ENCODE measurements at regions not wholly inside any gene's neighbourhood (a gene's known extent, or its start where the extent isn't known, plus 50 kb on each side); places are given as distances from the start of the nearest gene placed in this dataset.
"Not testable (repeated sequence)": the region's sequence is repeated elsewhere in the genome, so short reads cannot be mapped to it uniquely, and the experiment has no call there.

DNA sequence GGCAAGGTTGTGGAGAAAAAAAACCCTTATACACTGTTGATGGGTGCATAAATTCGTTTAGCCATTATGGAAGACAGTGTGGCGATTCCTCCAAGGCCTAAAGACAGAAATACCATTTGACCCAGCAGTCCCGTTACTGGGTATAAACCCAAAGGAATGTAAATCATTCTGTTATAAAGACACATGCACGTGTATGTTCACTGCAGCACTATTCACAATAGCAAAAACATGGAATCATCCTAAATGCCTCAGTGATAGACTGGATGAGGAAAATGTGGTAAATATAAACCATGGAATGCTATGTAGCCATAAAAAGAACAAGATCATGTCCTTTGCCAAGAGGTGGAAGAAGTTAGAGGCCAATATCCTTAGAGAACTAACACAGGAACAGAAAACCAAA, 119.9 kb upstream of the PRR16 start:
- no peak for DNase-seq (ENCODE audit: low spot score)

DNA sequence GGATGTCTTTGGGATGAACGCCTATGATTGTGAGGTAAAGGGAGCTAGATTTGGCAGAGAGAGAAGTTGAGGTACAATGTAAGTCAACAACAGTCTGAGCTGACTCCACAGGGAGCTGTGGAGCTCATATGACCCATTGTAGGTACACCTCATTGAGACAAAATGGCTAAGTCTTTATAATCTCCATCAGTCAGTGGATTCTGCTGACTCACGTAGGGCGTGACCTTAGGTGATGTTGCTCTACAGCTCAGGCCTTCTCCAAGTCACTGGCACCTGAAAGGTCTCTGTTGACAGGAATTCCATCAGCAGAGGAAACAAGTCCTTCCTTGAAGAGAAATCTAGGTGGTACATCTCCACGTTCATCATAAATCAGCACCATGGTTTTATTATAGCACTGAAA, 118.2 kb upstream of the PRR16 start:
- no peak for DNase-seq (ENCODE audit: low spot score)

DNA sequence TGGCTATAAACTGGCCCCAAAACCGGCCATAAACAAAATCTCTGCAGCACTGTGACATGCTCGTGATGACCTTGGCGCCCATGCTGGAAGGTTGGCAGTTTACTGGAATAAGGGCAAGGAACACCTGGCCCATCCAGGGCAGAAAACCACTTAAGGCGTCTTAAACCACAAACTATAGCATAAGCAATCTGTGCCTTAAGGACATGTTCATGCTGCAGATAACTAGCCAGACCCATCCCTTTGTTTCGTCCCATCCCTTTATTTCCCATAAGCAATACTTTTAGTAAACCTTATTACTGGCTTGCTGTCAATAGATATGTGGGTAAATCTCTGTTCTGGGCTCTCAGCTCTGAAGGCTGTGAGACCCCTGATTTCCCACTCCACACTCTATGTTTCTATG, 113.0 kb upstream of the PRR16 start:
- DNase-seq (ENCODE audit: low spot score): not testable (repeated sequence)

- DNase-seq (ENCODE audit: low spot score): no peak
These were observed 110.0 kb upstream of the PRR16 start for GRCh38 chr5:120354126-120354525.

DNA sequence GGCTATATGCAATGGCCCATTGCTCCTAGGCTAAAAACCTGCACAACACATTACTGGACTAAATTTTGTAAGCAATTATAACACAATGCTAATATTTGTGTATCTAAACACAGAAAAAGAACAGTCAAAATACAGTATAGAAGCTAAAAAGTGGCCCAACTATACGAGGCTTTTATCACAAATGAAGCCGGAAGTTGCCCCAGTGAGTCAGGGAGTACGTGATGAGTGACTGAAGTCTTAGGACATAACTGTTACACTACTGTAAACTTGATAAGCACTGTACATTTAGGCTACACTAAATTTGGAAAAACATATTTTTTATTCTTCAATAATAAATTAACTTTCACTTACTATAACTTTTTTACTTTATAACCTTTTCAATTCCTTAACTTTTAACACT, 105.2 kb upstream of the PRR16 start:
- no peak for DNase-seq (ENCODE audit: low spot score)

DNA sequence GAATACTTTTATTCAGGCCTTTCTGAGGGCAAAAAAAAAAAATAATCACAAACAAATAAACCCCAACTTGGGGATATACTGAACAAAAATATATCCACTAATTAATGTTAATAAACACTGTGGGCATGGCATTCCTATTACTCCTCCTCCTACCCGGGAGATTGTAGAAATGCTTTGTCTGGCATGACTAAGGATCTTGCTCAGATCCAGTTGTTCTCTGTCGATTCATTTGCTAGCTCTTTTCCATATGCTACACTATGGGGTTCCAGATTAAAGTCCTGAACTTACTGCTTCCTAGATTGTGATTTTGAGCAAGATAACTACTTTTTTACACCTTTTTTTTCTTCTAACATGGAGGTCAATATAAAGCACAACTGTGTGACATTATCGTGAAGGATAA, 102.2 kb upstream of the PRR16 start:
- DNase-seq (ENCODE audit: low spot score): no peak

- no peak for DNase-seq (ENCODE audit: low spot score)
These were observed 101.7 kb upstream of the PRR16 start for GRCh38 chr5:120362426-120362825.

GRCh38 chr5:120365656-120366446, 98.2 kb upstream of the PRR16 start:
- DNase-seq (ENCODE audit: low spot score): no peak

GRCh38 chr5:120367896-120368634, 96.0 kb upstream of the PRR16 start:
- no peak for DNase-seq (ENCODE audit: low spot score)

GRCh38 chr5:120368923-120369715, 95.0 kb upstream of the PRR16 start:
- no peak for DNase-seq (ENCODE audit: low spot score)

GRCh38 chr5:120372899-120373298, 91.2 kb upstream of the PRR16 start:
- DNase-seq (ENCODE audit: low spot score): no peak

- no peak for DNase-seq (ENCODE audit: low spot score)
These were observed 88.9 kb upstream of the PRR16 start for GRCh38 chr5:120375248-120375647.

- DNase-seq (ENCODE audit: low spot score): no peak
These were observed 83.5 kb upstream of the PRR16 start for GRCh38 chr5:120380644-120381043.

DNA sequence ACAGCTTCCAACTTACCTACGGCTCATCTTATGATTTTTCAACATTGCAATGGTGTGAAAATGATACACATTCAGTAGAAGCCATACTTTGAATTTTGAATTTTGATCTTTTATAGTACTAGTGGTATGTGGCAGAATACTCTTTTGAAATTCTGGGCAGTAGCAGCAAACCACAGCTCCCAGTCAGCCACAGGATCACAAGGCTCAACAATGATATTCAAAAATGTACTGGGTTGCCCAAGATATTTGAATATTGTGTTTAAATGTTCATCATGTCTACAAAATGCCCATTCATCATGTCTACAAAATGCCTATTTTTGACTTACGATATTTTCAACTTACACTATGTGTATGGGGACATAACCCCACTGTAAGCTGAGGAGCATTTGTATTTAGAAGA, 81.3 kb upstream of the PRR16 start:
- DNase-seq (ENCODE audit: low spot score): no peak

DNA sequence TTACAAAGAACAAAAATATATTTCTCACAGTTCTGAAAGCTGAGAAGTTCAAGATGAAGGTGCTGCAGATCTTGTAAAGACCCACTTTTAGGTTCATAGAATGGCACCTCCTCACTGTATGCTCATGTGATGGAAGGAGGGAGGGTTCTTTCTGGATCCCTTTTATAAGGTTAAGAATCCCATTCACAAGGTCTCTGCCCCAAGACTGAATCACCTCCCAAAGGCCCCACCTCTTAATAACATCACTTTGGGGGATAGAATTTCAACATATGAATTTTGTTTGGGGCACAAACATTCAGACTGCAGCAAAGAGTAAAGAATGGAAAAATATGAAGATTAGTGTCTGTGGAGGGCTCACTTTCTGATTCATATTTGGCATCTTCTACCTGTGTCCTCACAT, 77.1 kb upstream of the PRR16 start:
- no peak for DNase-seq (ENCODE audit: low spot score)

DNA sequence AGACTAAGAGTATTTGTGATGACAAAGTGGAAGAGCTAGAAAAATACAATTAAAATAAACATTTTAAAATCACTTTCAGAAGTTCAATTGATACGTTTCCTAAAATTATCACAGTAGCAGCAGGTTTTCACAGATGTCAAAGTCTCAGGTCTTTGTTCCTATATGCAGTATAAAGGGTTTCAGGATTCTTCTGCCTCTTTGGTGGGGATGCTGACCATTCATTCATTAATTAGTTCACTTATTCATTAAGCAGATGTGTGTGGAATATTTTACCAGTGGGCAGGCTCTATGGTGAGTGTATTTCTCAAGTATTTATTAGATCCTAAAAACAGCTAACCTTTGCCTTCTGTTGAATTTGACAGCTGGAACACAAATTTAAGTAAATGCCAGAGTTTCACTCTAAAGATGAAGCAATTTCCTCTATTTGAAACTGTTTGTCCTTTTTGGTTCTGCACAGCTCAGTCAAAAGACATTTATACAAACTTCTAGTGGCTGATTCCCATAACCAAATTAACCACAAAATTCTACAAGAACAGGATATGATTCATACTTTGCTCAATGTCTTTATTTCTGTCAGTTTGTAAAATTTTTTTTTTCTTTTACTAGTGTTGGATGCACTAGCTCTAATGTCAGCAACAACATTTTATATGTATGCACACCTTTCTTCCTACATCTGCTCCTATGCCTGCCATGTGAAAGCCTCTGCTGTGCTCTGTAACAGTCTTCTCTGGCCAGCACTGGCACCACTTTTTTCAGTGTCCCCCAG, 75.9 kb upstream of the PRR16 start:
- no peak for DNase-seq (ENCODE audit: low spot score)

- DNase-seq (ENCODE audit: low spot score): no peak
These were observed 69.8 kb upstream of the PRR16 start for GRCh38 chr5:120394259-120394658.

GRCh38 chr5:120396186-120396585, 67.9 kb upstream of the PRR16 start:
- no peak for DNase-seq (ENCODE audit: low spot score)

DNA sequence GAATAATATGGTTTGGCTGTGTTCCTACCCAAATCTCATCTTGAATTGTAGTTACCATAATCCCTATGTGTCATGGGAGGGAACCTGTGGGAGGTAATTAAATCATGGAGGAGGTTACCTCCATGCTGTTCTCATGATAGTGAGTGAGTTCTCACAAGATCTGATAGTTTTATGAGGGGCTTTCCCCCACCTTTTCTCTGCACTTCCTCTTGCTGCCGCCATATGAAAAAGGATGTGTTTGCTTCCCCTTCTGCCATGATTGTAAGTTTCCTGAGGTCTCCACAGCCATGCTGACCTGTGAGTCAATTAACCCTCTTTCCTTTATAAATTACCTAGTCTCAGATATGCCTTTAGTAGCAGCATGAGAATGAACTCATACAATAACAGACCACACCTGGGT, 63.7 kb upstream of the PRR16 start:
- DNase-seq (ENCODE audit: low spot score): no peak

GRCh38 chr5:120402606-120403005, 61.5 kb upstream of the PRR16 start:
- DNase-seq (ENCODE audit: low spot score): no peak

GRCh38 chr5:120405286-120405864, 58.7 kb upstream of the PRR16 start:
- no peak for DNase-seq (ENCODE audit: low spot score)

- DNase-seq (ENCODE audit: low spot score): no peak
These were observed 58.2 kb upstream of the PRR16 start for GRCh38 chr5:120405923-120406322.
